Activated T-helper 1 cell treated with anti-CD3 and anti-CD28 coated beads, Interleukin-2, amount 50 U/mL, for 16 hours (primary cell): ENCODE measurements at regions not wholly inside any gene's neighbourhood (a gene's known extent, or its start where the extent isn't known, plus 50 kb on each side); places are given as distances from the start of the nearest gene placed in this dataset.
"Not testable (repeated sequence)": the region's sequence is repeated elsewhere in the genome, so short reads cannot be mapped to it uniquely, and the experiment has no call there.

Experiments
- DNase-seq, 2 donors: peaks; one replicate each; pipeline ENCODE4 v3.0.0-alpha.2; 2020; ENCODE audit warnings: low read depth in 1 of 2, low spot score in 1 of 2

GRCh38 chr6:56904068-56904467, 50.8 kb upstream of the BEND6 start:
- DNase-seq = no peak

GRCh38 chr6:56902641-56903464, 52.1 kb upstream of the BEND6 start:
- DNase-seq = no peak

DNA sequence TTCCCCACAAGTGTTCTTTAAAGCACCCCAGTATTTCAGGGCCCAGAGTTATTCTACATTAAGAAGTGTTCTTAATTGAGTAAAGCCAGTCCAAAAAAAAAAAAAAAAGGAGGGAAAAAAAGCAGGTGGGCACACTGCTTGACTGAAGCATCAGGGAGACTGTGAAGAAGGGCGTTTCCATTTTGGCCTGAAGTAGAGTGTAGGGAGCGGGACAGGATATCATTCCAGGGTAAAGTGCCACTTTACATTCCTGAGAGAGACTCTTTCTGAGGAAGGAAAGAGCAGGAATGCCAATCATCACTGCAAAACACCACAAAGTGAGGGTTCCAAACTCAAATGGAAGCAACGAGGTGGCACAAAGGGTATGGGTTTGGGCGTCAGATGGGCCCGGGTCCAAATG, 54.1 kb upstream of the BEND6 start:
- no peak for DNase-seq

DNA sequence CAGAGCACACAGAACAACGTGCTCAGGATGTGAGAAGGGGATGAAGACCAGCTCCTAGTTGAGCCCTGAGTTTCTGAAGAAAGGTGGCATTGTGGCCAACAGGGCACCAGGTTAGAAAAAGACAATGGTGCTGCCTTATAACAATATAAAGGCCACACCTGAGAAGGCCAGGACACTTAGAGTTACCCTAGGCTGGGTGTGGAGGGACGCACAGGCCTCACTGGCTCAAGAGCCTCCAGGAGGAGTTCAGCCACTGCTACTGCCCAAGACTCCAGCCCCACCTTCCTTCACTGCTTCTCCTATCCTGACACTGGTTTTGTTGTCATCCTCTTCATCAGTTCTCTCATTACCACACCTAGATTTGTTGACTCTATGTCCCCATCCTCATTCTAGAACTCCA, 55.2 kb upstream of the BEND6 start:
- DNase-seq = no peak

DNA sequence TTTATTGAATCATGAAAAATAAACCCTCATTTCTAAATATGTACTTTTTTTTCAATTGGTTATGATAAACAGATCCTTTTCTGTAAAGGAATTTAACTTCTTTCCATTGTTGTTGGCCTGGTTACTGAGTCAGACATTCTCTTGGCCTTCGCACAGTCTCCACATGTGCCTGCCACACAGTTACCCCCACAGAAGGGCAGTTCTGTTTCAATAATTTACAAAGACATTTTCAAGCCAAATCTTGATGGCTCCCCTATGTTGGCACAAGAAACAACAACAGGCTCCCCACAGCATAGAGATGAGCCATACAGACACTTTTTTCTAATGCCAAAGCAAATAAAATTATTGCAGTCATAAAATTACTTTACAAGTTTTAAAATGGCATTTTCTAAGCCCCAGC, 55.6 kb upstream of the BEND6 start:
- DNase-seq = no peak

GRCh38 chr6:56897789-56898529, 56.9 kb upstream of the BEND6 start:
- DNase-seq = no peak

DNA sequence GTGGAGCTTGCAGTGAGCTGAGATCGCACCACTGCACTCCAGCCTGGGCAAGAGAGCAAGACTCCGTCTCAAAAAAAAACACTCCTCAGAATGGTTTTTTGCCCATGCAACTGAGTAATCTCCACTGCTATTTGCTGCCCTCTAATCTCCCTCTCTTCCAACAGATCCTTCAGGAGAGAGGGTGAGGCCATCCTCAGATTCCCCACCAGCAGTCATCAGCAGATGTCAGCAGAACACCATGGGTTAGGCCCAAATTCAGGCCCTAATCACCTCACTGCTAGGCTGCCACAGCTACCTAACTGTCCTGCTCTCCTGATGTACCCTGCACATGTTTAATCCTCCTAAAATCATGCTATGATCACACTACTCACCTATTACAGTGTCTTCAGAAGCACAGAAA, 63.2 kb upstream of the BEND6 start:
- DNase-seq = no peak

GRCh38 chr6:56890683-56891429, 64.1 kb upstream of the BEND6 start:
- DNase-seq = no peak

- no peak for DNase-seq
Observed at GRCh38 chr6:56890066-56890465, 64.8 kb upstream of the BEND6 start.

- DNase-seq = no peak
Observed at GRCh38 chr6:56889492-56889891, 65.4 kb upstream of the BEND6 start.

- no peak for DNase-seq
Observed at GRCh38 chr6:56888687-56889086, 66.2 kb upstream of the BEND6 start.

DNA sequence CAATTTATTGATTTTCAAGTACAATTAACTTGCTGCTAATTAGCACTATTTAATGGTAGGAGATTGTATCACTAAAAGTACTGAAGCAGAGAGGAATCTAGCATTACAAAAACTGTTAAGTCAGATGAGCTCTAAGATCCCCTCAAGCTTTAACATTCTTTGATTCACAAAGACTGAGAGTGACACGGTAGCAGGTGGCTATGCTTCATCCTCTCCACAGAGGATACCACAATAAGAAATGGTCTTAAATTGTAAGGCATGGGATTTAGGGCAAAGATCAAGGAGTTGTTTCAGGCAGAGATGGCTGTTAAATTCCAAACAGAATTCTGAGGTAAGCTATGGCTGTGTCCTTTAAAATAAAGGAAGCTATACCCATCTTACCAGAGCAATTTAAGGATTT, 67.8 kb upstream of the BEND6 start:
- no peak for DNase-seq

DNA sequence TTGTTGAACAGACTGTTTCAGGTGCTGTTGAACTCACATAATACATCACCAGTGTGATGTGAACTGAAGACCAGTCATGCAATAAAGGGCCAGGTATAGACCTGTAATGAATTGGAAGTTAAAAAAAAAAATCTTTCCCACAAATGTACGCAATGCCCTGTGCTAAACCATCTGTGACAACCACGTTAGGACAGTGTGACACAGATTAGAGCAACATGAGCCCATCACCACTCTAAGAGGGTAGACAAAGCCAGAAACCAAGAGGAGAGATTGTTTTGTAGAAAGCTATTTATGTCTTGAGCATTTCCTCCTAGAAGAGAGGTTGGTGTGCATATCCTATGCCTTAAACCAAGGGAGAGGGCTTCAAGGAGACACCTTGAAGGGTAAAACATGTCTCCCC, 77.0 kb upstream of the BEND6 start:
- no peak for DNase-seq

GRCh38 chr6:56875961-56876360, 78.9 kb upstream of the BEND6 start:
- DNase-seq = no peak

GRCh38 chr6:56875523-56875922, 79.4 kb upstream of the BEND6 start:
- DNase-seq = no peak

DNA sequence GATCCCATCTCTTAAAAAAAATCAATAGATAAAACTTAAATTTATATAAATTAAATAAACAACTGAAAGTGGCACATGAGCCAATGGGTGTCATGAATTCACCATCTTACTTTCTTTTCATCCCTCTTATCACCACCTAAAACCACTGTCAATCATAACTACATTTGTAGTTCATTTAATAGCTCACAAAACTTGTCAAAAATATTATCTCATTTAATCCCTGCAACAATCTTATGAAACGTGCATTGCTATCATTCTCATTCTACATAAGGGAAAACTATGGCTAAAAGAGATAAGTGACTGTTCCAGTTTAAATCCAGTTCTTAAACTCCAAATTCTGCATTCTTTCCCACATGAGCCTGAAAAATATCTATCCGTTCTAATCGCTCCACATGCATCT, 80.6 kb upstream of the BEND6 start:
- no peak for DNase-seq

DNA sequence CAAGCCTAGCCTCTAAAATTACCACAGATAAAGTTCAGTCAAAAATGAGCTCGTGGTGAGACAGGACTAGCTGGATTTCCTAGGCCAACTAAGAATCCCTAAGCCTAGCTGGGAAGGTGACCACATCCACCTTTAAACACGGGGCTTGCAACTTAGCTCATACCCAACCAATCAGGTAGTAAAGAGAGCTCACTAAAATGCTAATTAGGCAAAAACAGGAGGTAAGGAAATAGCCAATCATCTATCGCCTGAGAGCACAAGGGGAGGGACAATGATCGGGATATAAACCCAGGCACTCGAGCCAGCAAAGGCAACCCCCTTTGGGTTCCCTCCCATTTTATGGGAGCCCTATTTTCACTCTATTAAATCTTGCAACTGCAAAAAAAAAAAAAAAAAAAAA, 84.9 kb upstream of the BEND6 start:
- DNase-seq = not testable (repeated sequence)

DNA sequence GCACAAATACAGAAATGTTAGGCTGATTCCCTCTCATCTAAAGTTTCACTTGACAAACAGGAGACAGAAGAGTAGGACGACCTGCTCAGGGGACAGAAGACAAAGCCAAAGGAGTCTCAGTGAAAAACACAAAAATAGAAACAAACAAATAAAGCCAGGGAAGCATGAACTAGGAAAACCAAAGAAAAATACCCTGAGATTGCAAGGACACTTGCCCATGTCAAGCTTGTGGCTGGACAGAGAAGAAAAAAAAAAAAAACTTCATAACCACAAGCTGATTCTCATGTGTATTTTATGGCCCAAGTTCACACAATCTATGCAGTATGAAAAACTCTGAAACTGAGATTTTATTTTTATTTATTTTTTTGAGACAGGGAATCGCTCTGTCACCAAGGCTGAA, 85.6 kb upstream of the BEND6 start:
- no peak for DNase-seq

GRCh38 chr6:56868687-56869086, 86.2 kb upstream of the BEND6 start:
- DNase-seq = no peak

DNA sequence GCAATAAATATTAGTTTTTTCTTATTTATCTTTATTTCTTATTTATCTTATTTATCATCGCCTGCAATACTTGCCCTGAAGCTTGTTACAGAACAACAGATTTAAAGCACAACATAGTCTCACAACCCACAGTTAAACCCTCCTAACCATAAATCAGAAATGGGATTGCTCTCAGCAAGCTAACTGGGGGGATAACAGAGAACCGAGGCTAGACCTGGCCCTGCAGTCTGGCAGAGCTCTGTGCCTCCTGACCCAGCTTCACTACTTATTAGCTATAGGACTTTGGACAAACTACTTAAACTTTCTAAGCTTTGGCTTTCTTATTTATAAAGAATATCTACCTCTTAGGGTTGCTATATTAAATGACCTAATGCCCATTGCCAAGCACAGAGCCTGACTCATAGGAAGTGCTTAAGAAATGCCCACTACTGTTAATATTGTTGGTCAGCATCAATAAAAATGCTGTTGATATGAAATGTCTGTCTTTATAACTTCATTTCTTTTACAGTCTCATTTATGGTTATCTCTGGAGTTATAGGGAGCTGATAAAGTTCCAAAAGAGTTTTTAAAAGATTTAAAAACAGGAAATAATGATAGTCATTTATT, 87.9 kb upstream of the BEND6 start:
- DNase-seq = no peak

DNA sequence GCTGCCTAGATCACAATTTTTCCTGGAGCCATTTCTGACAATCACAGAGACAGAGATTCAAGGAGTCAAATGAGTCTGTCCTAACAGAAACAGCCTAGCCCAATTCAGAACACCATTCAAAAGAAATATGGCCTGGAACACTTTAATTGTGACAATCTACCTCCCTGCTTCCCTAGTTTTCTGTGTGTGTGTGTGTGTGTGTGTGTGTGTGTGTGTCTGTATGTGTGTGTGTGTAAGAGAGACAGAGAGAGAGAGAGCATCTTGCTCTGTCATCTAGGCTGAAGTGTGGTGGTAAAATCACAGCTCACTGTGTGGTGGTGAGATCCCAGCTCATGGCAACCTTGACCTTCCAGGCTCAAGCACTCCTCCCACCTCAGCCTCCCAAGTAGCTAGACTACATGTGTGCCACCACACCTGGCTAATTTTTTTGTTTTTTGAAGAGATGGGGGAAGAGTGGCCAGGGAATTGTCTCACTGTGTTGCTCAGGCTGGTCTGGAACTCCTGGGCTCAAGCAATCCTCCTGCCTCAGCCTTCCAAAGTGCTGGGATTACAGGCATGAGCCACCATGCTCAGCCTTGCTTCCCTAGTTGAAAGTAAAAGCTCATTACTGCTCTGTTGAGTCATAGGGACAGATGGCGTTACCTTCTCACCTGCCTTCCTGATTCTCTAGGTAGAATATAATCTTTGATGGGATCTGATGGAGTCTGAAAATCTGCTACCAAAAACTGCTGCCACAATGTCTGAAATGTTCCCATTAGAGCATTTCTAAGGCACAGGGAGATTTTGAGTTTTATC, 89.6 kb upstream of the BEND6 start:
- no peak for DNase-seq
